HG02678 (cell line): ENCODE measurements at regions not wholly inside any gene's neighbourhood (a gene's known extent, or its start where the extent isn't known, plus 50 kb on each side); places are given as distances from the start of the nearest gene placed in this dataset.

ENCODE experiments used
- ATAC-seq: cut with Tn5 transposase; IDR thresholded peaks from one replicate; pipeline ENCODE4 v1.9.1; 2021; ENCODE audit warnings: mild to moderate bottlenecking, moderate library complexity; ENCODE audit not compliant: unreplicated experiment

DNA sequence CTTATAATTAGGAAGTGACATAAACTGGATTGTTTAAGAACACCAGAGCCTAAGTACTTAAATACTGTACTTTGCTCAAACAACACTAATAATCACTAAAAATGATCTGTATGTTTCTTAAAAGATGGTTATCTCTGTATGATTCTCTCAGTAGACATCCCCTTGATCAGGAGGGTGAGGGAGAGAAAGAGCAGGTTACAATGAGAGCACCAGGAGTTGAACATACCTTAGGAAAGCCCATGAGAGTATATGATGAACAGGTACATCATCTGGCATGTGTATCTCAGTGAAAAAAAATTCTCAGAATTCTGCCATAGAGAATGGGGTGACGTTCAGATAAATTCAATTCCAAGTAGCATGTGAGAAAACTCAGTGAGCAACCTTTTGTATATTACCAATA lies 59.9 kb upstream of the IL2 start:
- ATAC-seq = no peak

DNA sequence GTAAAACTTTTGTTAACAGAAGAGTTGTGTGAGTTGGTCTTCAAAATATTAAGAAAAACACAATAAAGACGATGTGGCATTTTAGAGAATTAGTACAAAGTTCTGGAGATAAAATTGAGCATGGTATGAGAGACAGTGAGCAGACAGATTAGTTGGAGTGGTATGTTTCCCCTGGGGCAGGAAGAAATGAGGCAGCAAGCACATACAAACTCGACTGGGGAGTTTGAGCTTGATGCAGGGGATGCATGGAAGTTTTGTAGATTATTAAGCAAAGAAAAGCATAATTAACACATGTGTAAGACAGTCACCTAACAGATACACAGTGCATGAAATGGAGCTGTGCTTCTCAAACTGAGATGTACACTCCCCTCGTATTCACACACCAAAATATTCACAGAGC lies 58.1 kb upstream of the IL2 start:
- ATAC-seq = no peak

DNA sequence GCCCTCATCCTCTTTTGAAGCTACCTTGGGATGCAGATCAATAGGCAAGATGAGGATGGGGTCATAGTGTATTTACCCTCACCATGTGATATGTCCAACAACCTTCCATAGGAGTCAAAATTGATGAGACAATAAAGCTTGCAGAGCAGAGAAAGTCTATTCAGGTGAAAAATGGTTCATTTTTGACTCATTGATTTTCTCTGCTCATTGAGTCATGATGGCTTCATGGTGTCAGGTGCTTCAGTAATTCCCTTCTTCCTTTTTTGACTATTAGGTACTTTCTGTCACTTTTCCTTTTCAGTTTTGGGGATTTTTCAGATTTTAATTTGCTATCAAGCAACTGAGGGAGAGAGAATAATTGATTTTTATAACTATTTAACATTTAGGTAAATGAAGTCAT lies 55.9 kb upstream of the IL2 start:
- no peak for ATAC-seq

DNA sequence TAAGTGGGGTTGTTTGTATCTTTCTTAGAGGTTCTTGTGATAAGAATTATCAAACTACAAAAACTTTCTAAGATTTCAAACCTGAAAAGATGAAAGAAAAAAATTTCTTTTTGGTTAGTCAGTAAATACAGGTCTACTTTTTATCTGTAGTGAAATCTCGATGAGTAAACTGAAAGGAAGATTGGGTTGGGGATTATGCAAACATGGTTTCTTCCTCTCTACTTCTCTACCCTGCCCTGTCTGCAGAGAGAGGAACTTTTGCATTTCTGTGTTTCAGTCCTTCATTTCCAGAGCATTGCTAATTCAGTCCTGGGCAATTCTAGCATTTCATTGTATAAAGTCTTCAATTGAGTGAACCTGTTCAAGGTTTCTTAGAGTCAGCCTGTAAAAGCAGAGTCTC lies 51.6 kb upstream of the IL2 start:
- no peak for ATAC-seq
